ENCODE measurements at regions not wholly inside any gene's neighbourhood (a gene's known extent, or its start where the extent isn't known, plus 50 kb on each side); places are given as distances from the start of the nearest gene placed in this dataset.

GRCh38 chr9:24731754-24732153, 186.1 kb upstream of the IZUMO3 start:
- TF ChIP-seq ZNF384 (IDR thresholded peaks at IDR 0.05) (no peak), TARDBP (IDR thresholded peaks at IDR 0.05) (no peak), SP1 (IDR thresholded peaks at IDR 0.05) (no peak), SUZ12 (IDR thresholded peaks at IDR 0.05) (no peak), BHLHE40 (IDR thresholded peaks at IDR 0.05; ENCODE audit: borderline replicate concordance) (no peak), LEF1 (IDR thresholded peaks at IDR 0.05; ENCODE audit: borderline replicate concordance) (no peak), FOXM1 (IDR thresholded peaks at IDR 0.05; ENCODE audit: borderline replicate concordance) (no peak), NFRKB (IDR thresholded peaks at IDR 0.05) (no peak), ARNT (IDR thresholded peaks at IDR 0.05) (no peak), FOXK2 (IDR thresholded peaks at IDR 0.05) (no peak), FOXA1 (IDR thresholded peaks at IDR 0.05) (no peak), L3MBTL2 (conservative IDR thresholded peaks at IDR 0.05) (no peak), CTBP1 (IDR thresholded peaks at IDR 0.05; ENCODE audit: borderline replicate concordance) (no peak)
- TF ChIP-seq, protein P1, sequence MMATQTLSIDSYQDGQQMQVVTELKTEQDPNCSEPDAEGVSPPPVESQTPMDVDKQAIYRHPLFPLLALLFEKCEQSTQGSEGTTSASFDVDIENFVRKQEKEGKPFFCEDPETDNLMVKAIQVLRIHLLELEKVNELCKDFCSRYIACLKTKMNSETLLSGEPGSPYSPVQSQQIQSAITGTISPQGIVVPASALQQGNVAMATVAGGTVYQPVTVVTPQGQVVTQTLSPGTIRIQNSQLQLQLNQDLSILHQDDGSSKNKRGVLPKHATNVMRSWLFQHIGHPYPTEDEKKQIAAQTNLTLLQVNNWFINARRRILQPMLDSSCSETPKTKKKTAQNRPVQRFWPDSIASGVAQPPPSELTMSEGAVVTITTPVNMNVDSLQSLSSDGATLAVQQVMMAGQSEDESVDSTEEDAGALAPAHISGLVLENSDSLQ (IDR thresholded peaks at IDR 0.05): no peak

Data from HEK293T (cell line).